ENCODE measurements at regions not wholly inside any gene's neighbourhood (a gene's known extent, or its start where the extent isn't known, plus 50 kb on each side); places are given as distances from the start of the nearest gene placed in this dataset.

DNA sequence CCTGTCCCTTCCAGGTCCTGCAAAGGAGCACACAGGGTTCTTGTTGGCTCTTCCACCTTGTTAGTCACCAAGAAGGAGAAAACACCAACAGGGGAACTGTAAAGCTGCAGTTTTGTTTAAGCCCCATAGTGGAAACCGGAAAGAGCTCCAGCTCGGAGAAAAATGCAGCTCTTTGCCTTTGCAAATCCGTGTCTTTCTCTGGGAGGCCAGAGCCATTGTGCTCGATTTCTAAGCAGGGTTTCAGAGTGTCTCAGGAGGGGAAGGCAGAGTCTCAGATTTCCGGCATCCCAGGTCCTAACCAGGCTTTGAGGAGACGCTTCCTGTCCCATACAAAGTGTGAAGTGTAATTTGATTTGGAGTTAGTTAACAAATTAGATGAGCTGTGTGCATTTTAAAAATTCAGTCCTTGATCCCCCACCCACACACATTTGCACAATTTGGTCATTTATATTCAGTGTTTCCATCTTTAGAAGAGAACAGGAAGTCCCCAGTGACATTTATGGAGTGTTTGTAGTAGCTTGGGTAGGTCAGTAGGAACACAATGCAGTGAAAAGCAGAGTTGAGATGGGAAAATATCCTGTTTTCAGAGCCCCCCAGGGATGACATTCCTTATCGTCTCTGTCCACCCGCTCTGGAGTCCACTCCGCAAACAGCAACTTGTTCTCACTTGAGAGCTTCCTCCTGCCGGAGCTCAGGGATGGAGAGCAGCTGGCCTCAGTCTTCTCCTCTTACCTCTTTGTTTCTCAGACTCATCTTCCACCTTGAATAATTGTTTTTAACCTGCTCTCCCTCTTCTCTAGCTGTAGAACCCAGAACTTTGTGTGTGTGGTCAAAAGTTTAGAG is 331.9 kb downstream of the SEC14L1 start (continued):
- TF ChIP-seq RXRA (IDR thresholded peaks at IDR 0.05; ENCODE audit: insufficient read depth, low read depth, low read length) (no peak), RNF2 (IDR thresholded peaks at IDR 0.05; ENCODE audit: borderline replicate concordance, low read depth, low read length, missing control alignments, poor library complexity, severe bottlenecking) (no peak), TAF1 (IDR thresholded peaks at IDR 0.05; ENCODE audit: low read depth, low read length) (no peak), POLR2AphosphoS5 (IDR thresholded peaks at IDR 0.05; ENCODE audit: low read depth, low read length) (no peak), ASH2L (IDR thresholded peaks at IDR 0.05; ENCODE audit: low read length) (no peak), JUND (IDR thresholded peaks at IDR 0.05; ENCODE audit: low read length) (no peak), KDM4A (IDR thresholded peaks at IDR 0.05; ENCODE audit: low read depth, low read length, severe bottlenecking) (no peak), RFX5 (IDR thresholded peaks at IDR 0.05; ENCODE audit: borderline replicate concordance, low read depth, low read length) (no peak)
- TF ChIP-seq, protein P1, sequence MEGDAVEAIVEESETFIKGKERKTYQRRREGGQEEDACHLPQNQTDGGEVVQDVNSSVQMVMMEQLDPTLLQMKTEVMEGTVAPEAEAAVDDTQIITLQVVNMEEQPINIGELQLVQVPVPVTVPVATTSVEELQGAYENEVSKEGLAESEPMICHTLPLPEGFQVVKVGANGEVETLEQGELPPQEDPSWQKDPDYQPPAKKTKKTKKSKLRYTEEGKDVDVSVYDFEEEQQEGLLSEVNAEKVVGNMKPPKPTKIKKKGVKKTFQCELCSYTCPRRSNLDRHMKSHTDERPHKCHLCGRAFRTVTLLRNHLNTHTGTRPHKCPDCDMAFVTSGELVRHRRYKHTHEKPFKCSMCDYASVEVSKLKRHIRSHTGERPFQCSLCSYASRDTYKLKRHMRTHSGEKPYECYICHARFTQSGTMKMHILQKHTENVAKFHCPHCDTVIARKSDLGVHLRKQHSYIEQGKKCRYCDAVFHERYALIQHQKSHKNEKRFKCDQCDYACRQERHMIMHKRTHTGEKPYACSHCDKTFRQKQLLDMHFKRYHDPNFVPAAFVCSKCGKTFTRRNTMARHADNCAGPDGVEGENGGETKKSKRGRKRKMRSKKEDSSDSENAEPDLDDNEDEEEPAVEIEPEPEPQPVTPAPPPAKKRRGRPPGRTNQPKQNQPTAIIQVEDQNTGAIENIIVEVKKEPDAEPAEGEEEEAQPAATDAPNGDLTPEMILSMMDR (IDR thresholded peaks at IDR 0.05; ENCODE audit: control extremely low read depth in 1 of 3, insufficient read depth in 1 of 3, low read depth in 1 of 3, low read length in 3 of 3): no peak
- TF ChIP-seq, protein P2, sequence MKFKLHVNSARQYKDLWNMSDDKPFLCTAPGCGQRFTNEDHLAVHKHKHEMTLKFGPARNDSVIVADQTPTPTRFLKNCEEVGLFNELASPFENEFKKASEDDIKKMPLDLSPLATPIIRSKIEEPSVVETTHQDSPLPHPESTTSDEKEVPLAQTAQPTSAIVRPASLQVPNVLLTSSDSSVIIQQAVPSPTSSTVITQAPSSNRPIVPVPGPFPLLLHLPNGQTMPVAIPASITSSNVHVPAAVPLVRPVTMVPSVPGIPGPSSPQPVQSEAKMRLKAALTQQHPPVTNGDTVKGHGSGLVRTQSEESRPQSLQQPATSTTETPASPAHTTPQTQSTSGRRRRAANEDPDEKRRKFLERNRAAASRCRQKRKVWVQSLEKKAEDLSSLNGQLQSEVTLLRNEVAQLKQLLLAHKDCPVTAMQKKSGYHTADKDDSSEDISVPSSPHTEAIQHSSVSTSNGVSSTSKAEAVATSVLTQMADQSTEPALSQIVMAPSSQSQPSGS (IDR thresholded peaks at IDR 0.05; ENCODE audit: low read length): no peak; the same call in 1 of the 2 replicates
